GM19043 (cell line): ENCODE measurements at regions not wholly inside any gene's neighbourhood (a gene's known extent, or its start where the extent isn't known, plus 50 kb on each side); places are given as distances from the start of the nearest gene placed in this dataset.
"Not testable (repeated sequence)": the region's sequence is repeated elsewhere in the genome, so short reads cannot be mapped to it uniquely, and the experiment has no call there.

ENCODE experiments used
- ATAC-seq: cut with Tn5 transposase; IDR thresholded peaks from one replicate; pipeline ENCODE4 v1.9.1; 2021; ENCODE audit warnings: low read depth; ENCODE audit not compliant: unreplicated experiment

DNA sequence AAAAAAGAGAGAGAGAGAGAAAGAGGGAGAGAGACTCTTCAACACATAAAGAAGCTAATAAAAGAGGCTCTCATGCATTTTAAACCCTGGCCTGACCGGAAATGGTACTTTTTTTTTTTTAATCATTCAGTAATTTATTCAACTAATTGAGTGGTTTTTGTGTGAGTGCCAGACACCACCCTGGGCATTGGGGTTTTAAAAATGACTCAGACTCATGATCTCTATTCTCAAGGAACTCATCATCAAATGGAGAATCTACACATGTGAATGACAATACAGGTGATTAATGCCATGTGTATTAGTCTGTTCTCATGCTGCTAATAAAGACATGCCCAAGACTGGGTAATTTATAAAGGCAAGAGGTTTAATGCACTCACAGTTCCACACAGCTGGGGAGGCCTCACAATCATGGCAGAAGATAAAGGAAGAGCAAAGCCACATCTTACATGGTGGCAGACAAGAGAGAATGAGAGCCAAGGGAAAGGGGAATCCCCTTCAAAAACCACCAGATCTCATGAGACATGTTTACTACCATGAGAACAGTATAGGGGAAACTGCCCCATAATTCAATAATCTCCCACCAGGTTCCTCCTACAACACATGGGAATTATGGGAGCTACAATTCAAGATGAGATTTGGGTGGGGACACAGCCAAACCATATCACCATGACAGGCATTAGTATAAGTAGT, 158.5 kb upstream of the AUTS2 start:
- no peak for ATAC-seq

DNA sequence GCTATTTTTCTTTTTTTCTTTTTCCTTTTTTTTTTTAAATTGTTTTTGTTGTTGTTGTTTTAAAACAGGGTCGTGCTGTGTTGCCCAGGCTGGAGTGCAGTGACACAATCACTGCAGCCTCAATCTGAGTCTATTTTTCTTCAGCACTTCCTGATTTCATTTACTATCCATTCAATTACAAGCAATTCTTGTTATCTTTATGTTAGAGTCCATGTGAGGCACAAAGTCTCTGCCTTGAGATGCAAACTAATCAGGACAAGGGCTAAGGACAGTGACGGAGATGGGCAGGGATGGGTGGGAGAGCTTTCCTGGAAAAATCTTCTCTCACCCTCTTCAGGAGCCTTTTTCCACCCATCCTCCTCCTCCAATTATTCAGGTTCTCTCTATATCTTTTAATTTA, 157.3 kb upstream of the AUTS2 start:
- no peak for ATAC-seq

DNA sequence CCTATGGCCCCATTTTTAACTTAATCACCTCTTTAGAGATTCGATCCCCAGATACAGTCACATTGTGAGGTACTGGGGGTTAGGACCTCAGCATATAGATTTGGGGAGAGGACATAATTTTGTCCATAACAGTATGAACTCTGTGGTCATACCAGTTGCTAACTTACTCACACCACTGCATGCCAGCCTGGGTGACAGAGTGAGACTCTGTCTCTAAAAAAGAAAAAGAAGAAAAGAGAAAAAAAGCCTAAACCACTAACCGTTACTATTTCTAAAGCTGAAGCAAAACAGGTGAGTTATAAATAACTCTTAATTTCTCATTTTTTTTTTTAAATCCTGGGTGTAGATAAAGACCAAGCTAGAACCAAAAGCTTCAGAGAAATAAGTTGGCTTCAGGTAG, 155.1 kb upstream of the AUTS2 start:
- no peak for ATAC-seq

DNA sequence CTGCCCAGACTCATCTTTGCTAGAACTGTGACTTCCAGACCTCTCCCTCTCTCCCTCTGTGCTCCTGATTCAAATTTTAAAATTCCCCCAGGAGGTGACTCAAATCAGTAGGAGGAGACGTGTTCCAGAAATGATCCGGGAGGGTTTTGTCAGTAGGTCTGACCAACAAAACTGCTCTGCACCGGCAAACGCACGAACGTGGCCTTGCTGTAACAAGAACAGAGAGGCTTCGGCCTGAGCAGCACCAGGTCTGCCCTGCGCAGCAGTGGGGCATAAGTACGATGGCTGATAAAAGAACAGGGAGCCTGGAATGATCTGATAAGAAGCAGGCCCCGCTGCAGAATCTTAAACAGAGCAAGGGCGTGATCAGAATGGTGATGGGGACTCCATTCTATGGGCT, 152.7 kb upstream of the AUTS2 start:
- ATAC-seq, result no peak

DNA sequence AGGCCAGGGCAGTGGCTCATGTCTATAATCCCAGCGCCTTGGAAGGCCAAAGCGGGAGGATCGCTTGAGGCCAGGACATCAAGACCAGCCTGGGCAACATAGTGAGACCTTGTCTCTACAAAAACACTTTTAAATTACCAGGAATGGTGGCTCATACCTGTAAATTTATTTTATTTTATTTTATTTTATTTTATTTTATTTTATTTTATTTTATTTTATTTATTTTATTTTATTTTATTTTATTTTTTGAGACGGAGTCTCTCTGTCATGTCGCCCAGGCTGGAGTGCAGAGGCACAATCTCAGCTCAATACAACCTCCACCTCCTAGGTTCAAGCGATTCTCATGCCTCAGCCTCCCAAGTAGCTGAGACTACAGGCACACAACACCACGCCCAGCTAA, 152.1 kb upstream of the AUTS2 start:
- ATAC-seq, result not testable (repeated sequence)

DNA sequence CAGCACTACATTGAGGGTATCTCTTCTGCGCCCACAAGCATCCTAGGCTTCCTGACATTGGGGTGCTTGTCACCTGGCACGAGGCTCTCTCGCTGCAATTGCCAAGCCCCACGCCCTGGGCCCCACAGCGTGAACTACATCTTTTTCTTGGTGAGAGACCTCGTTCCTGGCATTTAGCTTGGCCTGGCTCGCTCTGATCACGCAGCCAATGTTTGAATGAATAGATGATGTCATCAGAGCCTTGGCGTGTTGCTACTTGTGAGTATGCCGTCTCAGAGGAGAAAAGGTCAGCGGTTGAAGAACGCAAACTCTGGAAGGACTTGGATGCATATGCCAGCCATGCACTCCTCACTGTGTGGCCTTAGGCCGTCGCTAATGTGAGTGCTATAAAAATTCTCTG, 150.2 kb upstream of the AUTS2 start:
- no peak for ATAC-seq

DNA sequence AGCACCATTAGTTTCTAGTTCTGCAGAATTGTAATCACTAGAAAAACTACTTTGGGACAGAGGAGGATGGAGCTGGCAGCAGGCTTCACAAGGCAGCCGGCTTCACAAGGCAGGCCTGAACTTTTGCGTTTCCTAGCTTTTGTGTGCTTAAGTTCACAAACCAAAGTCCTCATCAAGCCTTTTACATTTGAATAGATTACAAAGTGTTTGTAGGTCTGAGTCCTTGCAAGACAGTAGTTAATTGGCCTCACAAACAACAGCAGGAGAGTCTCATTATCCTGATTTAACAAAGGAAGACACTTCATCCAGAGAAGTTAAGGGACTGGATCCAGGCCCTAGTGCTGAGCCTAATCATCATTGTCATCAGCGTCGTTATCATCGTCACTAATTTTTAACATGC, 147.8 kb upstream of the AUTS2 start:
- ATAC-seq, result no peak

DNA sequence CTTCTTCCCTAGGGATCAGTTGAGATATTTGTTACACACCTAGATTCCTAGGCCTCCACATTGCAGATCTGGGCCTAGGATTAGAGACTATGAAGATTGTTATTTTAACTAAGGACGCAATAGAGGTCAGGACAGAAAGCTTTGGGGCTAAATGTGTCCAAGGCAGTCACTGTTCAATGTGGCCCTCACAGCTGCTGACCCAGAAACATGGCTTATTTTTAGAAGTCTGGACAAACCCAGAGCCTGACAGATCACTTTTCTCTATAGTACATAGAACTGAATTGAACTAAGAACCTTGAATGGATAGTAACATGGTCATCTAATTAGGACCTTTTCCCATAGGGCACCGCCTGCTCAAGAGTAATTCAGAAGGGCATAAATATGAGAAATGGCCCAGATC, 146.6 kb upstream of the AUTS2 start:
- ATAC-seq, result no peak

DNA sequence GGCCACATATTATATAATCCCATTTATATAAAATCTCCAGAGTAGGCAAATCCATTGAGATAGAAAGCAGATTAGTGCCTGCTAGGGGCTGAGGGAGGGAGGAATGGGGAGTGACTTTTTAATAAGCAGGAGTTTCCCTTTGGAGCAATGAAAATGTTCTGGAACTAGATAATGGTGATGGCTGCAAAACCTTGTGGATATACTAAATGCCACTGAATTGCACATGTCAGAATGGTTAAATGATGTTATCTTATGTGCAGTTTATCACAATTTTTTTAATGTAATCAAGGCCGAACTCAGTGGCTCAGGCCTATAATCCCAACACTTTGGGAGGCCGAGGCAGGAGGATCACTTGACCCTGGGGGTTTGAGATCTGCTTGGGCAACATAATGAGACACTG, 145.5 kb upstream of the AUTS2 start:
- ATAC-seq, result no peak

DNA sequence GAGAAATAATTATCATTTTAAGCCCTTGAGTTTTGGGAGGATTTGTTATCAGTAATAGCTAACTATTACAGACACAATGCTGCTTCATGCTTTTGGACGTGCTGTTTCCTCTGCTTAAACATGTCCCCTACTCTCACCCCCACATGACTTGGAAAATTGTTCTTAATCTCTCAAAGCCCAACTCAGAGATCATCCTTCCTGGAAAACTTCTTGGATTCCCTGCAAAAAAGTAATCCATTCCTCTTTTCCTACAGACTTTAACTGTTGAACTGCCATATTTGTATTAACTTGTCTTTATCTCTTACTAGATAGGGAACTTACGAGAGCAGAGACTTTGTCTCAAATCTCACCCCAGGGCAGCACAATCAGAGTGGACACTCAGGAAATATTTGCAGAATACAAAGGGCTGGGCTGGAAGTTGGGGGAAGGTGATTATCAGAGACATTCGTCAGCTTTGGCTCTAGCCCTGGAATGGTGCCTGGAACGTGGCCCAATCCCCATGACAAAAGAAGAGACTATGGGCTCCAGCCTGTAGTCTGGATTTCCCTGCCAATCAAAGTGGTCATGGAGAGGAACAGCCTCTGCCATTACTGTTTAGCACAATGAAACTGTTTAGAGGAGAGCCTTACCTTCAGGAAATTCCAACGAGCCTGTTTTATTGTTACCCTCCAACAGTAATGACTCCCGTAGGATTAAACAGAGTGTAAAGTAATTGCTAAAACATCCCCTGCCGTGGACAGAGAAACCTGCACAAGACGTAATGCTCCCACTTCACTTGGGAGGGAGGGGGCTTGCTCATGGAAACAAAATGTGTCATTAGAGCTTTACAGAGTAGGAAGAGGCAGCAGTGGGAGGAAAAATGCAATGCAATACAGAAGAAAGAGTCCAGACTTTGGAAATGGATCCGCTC, 140.4 kb upstream of the AUTS2 start:
- no peak for ATAC-seq

DNA sequence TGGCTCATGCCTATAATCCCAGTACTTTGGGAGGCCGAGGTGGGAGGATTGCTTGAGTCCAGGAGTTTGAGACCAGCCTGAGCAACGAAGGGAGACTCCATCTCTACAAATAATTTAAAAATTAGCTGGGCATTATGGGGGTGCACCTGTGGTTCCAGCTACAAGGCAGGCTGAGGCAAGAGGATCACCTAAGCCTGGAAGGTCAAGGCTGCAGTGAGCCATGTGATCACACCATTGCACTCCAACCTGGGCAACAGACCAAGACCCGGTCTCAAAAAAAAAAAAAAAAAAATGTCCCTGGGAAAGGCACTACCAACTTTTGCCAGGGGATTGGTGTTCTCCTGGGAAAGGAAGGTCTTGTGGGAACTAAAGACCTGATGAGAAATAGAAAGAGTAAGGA, 134.2 kb upstream of the AUTS2 start:
- no peak for ATAC-seq

DNA sequence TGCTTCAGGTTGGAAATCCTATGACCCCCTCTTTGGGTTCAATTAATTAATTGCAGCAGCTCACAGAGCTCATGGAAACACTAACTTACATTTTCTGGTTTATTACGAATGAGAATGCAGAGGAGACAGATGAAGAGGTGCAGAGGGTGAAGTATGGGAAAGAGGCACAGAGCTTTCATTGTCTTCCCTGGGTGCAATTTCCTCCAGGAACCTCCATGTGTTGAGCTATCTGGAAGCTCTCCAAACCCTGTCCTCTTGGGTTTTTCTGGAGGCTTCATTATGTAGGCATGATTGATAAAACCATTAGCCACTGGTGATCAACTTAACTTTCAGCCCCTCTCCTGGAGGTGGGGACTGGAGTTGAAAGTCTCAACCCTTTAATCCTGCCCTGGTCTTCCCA, 133.0 kb upstream of the AUTS2 start:
- ATAC-seq, result no peak

DNA sequence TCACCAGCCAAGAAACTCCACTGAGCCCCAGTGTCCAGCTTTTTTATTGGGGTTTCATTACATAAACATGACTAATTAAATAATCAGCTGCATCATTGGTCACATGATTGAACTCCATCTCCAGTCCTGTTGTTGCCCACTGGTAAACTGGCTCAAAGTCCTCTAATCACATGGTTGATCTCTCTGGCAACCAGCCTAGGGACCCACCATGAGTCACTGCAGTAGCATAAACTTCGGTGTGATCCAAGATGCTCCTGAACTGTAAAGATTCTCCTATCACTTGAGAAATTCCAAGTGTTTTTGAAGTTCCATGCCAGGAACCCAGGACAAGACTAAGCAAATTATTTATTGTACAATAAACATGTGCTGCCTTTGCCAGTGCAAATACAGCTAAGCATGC, 130.4 kb upstream of the AUTS2 start:
- no peak for ATAC-seq

DNA sequence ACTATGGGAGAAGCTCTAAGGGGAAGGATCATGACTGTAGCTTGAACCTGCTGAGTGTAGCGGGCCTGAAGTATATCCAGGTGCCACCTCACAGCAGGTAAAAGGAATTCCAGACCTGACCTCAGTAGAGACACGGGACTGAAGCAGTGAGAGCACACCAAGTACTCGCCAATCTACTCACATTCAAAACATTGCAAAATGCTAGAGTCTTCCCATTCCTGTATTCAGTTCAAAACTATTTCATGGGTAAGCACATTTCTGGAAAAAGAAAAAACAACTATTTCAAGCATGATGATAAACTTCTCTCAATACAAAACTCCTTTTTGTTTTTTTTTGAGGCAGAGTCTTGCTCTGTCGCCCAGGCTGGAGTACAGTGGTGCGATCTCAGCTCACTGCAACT, 121.9 kb upstream of the AUTS2 start:
- ATAC-seq, result no peak

DNA sequence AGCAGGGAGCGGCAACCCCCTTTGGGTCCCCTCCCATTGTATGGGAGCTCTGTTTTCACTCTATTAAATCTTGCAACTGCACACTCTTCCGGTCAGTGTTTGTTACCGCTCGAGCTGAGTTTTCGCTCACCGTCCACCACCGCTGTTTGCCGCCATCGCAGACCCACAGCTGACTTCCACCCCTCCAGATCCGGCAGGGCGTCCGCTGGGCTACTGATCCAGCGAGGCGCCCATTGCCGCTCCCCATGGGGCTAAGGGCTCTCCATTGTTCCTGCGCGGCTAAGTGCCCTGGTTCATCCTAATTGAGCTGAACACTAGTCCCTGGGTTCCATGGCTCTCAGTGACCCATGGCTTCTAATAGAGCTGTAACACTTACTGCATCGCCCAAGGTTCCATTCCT, 115.6 kb upstream of the AUTS2 start:
- no peak for ATAC-seq

DNA sequence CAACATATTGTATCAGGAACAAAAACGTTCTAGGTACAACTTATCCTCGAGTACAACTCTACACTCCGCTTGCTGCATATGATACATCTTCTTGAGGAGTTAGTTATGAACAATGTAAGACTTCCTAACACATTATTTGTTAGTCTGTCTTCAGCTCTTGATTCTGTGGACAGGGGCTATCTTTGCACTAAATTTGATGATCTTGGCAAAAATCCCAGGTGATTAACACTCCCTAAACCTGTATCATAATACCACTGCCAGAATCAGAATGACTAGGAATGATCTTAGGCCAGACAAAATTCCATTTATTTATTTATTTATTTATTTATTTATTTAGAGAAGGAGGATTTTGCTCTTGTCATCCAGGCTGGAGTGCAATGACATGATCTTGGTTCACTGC, 108.7 kb upstream of the AUTS2 start:
- no peak for ATAC-seq

DNA sequence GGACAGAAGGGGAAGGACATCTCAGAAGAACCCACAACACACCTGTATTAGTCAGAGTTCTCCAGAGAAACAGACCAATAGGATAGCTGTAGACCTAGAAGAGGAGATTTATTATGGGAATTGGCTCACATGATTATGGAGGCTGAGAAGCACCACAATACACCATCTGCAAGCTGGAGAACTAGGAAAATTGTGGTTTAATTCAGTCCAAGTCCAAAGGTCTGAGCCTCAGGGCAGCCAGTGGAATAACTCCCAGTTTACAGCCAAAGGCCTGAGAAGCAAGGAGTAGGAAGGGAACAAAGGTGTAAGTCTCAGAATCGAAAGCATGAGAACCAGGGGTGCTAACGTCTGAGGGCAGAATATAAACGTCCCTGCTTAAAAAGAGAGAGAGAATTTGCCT, 99.6 kb upstream of the AUTS2 start:
- ATAC-seq, result no peak

DNA sequence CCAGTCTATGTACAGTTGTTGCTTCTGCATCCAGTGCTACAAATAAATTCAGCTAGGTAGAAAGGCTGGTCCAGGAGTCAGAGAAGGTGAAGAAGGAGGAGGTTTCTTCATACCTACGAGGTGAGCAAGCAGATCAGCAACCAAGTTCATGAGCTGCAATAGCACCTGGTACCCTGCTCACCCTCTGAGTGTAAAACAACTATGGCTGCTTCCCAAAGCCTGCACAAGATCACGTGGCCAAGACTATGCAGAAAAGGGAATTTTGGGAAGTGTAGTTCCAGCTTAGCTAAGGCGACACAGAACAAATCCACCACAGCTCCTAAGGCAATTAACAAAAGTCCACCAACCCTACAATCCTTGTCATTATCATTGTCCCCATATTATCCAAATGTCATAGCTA, 95.9 kb upstream of the AUTS2 start:
- no peak for ATAC-seq

DNA sequence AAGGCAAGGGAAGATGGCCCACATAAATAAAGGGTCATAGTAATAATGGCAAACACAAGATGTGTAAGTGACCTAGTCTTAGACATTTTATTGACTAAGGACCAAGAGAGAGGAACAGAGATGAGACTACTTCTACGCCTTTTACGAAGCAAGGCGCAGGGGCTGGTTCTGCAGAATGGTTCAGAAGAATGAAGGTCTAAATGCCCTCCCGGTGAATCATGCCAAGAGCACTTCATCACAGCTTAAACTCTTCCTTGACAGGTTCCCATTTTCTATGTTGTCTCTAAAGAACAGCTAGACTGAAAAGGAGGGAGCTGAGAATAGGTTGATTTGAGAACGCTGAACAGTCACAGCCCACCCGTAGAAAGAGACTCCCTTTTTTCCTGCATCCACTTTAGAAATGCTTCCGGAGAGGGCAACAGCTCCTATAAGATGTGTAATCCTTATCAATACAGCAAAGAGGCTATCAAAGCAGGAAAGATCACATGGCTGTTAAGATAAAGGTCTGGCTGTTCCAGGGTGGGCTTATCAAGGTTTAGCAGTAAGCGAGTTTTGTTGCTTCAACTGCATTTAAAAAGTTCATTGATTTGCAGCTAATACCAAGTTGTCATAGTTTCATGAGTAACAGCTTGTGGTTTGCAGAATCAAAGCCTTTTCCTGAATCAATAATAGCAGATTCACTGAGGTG, 93.4 kb upstream of the AUTS2 start:
- ATAC-seq, result no peak

DNA sequence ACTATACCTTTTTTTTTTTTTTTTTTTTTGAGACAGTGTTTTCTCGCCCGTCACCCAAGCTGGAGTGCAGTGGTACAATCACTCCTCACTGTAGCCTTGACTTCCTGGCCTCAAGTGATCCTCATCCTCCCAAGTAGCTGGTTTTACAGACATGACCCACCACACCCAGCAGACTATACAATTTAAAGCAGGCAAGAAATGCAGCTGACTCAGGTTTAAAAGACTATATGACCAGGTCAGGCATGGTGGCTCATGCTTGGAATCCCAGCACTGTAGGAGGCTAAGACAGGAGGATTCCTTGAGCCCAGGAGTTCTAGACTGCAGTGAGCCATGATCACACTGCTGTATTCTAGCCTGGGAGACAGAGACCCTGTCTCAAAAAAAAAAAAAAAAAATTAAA, 89.5 kb upstream of the AUTS2 start:
- no peak for ATAC-seq

DNA sequence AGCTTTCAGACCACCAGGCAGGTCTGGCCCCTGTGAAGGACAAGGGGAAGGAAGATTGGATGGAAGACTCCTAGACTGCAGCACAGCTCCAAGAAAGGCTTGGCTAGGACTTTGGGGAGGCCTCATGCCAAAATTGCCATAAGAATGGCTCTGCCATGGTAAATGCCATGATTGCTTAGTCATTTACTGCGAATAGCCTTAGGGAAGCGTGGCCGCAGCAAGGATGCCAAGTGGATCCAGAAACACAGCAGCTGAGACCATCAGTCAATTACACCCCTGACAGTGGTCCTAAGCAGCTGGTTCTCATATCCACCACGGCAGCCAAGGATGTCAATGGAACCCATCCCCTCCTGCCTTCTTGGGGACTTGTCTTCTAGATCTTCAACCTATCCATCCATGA, 88.2 kb upstream of the AUTS2 start:
- ATAC-seq, result no peak
